GM19455 (cell line): ENCODE measurements at regions not wholly inside any gene's neighbourhood (a gene's known extent, or its start where the extent isn't known, plus 50 kb on each side); places are given as distances from the start of the nearest gene placed in this dataset.
"Not testable (repeated sequence)": the region's sequence is repeated elsewhere in the genome, so short reads cannot be mapped to it uniquely, and the experiment has no call there.

Experiments
- ATAC-seq: cut with Tn5 transposase; IDR thresholded peaks from one replicate; pipeline ENCODE4 v1.9.1; 2021; ENCODE audit not compliant: unreplicated experiment

GRCh38 chr1:120941066-120941465 lies 51.5 kb downstream of the PPIAL4A start:
- ATAC-seq = not testable (repeated sequence)

GRCh38 chr1:120941836-120942217 lies 52.3 kb downstream of the PPIAL4A start:
- not testable (repeated sequence) for ATAC-seq

- ATAC-seq = peak; percentile 81
Observed at GRCh38 chr1:120942218-120942944, 52.8 kb downstream of the PPIAL4A start.

GRCh38 chr1:120942945-120943319 lies 53.4 kb downstream of the PPIAL4A start:
- not testable (repeated sequence) for ATAC-seq

GRCh38 chr1:120944691-120945090 lies 55.1 kb downstream of the PPIAL4A start:
- ATAC-seq = not testable (repeated sequence)

GRCh38 chr1:120945122-120945521 lies 55.6 kb downstream of the PPIAL4A start:
- not testable (repeated sequence) for ATAC-seq

- not testable (repeated sequence) for ATAC-seq
Observed at GRCh38 chr1:120947114-120947513, 57.5 kb downstream of the PPIAL4A start.

- not testable (repeated sequence) for ATAC-seq
Observed at GRCh38 chr1:120949724-120950123, 60.2 kb downstream of the PPIAL4A start.

- not testable (repeated sequence) for ATAC-seq
Observed at GRCh38 chr1:120950633-120951032, 61.1 kb downstream of the PPIAL4A start.

GRCh38 chr1:120951100-120951499 lies 61.5 kb downstream of the PPIAL4A start:
- ATAC-seq = not testable (repeated sequence)

GRCh38 chr1:120952207-120952870 lies 62.8 kb downstream of the PPIAL4A start:
- ATAC-seq = not testable (repeated sequence)

GRCh38 chr1:120952871-120953265 lies 63.3 kb downstream of the PPIAL4A start:
- not testable (repeated sequence) for ATAC-seq

GRCh38 chr1:120954736-120955135 lies 65.2 kb downstream of the PPIAL4A start:
- no peak for ATAC-seq

GRCh38 chr1:120955961-120956360 lies 66.4 kb downstream of the PPIAL4A start:
- ATAC-seq = not testable (repeated sequence)

GRCh38 chr1:120966018-120966417 lies 76.4 kb downstream of the PPIAL4A start:
- not testable (repeated sequence) for ATAC-seq

GRCh38 chr1:120972863-120973262 lies 83.3 kb downstream of the PPIAL4A start:
- not testable (repeated sequence) for ATAC-seq

GRCh38 chr1:120973836-120974235 lies 84.3 kb downstream of the PPIAL4A start:
- not testable (repeated sequence) for ATAC-seq

- ATAC-seq = not testable (repeated sequence)
Observed at GRCh38 chr1:120977279-120977678, 87.7 kb downstream of the PPIAL4A start.

GRCh38 chr1:120981489-120982094 lies 92.0 kb downstream of the PPIAL4A start:
- not testable (repeated sequence) for ATAC-seq

GRCh38 chr1:120994614-120995013 lies 105.0 kb downstream of the PPIAL4A start:
- ATAC-seq = not testable (repeated sequence)

- not testable (repeated sequence) for ATAC-seq
Observed at GRCh38 chr1:120995025-120995424, 105.5 kb downstream of the PPIAL4A start.
